K562 (cell line): ENCODE measurements at regions not wholly inside any gene's neighbourhood (a gene's known extent, or its start where the extent isn't known, plus 50 kb on each side); places are given as distances from the start of the nearest gene placed in this dataset.

Source experiments
- ATAC-seq: fragments of 200-7000 bp; cut with Tn5 transposase; 3 replicates; pipeline ENCODE4 v1.9.1; 2020; ENCODE audit warnings: moderate library complexity
- BruUV-seq: library from RNA; stranded (reverse); fragments of 400-500 nt; replicated peaks from 2 replicates; lab custom pipeline; 2021; lab: Mats Ljungman, UMichigan
- CTCF ChIA-PET: fragments of 300-600 bp; formaldehyde crosslinking; extraction: SDS; loops from one replicate; lab custom pipeline; 2021; ENCODE audit warnings: low intra/inter-chr PET ratio; lab: Yijun Ruan, JAX
- POLR2A ChIA-PET: fragments of 300-600, 350-650 bp; sonication (Branson Sonifier 250); formaldehyde crosslinking; extraction: SDS; loops from one replicate; lab custom pipeline; 2021; ENCODE audit warnings: antibody characterized with exemption, inconsistent platforms; lab: Yijun Ruan, JAX
- DNase-seq, 4 experiments: peaks; one replicate each; pipeline versions ENCODE4 v3.0.0 to v3.0.0-alpha.2; 2011 to 2018; ENCODE audit warnings: low spot score in 3 of 4, mixed read lengths in 3 of 4; ENCODE audit errors: extremely low read depth in 1 of 4
- FAIRE-seq: peaks from 2 replicates; lab custom pipeline; 2011; peaks lifted over from hg19 to GRCh38; lab: Jason Lieb, UNC
- H2AFZ ChIP-seq: 2 replicates; pipeline ENCODE4 v1.6.0; 2011; ENCODE audit warnings: low read depth, low read length, control low read depth, inconsistent platforms
- H3K27ac ChIP-seq: fragments of 200-600 bp; 3 replicates; pipeline ENCODE4 v1.8.0; 2011; ENCODE audit warnings: low read depth, mild to moderate bottlenecking, control low read depth, inconsistent platforms, low read length, moderate library complexity, mixed read lengths; ENCODE audit errors: extremely low read depth
- H3K27me3 ChIP-seq, 2 experiments: fragments of 300-600 bp in 1 of 2; 2 replicates in 1 of 2; 3 replicates in 1 of 2; pipeline versions ENCODE4 v1.6.0 to v1.8.0; 2011; ENCODE audit warnings: inconsistent platforms in 2 of 2, low read length in 2 of 2, mild to moderate bottlenecking in 1 of 2, mixed read lengths in 1 of 2, moderate library complexity in 1 of 2; ENCODE audit not compliant: control insufficient read depth in 2 of 2, insufficient read depth in 2 of 2
- H3K36me3 ChIP-seq: fragments of 300-600 bp; 3 replicates; pipeline ENCODE4 v1.8.0; 2011; ENCODE audit warnings: mild to moderate bottlenecking, low read length, inconsistent platforms; ENCODE audit not compliant: control insufficient read depth, insufficient read depth
- H3K4me1 ChIP-seq, 2 experiments: fragments of 200-600 bp in 1 of 2; replicated peaks in 1 of 2; 2 replicates in 1 of 2; 3 replicates in 1 of 2; pipeline versions ENCODE4 v1.5.1 to v1.8.0; 2011; ENCODE audit warnings: inconsistent platforms in 2 of 2, low read length in 2 of 2, mild to moderate bottlenecking in 1 of 2, mixed read lengths in 1 of 2, moderate library complexity in 1 of 2; ENCODE audit not compliant: control insufficient read depth in 2 of 2, insufficient read depth in 2 of 2
- H3K4me2 ChIP-seq: 2 replicates; pipeline ENCODE4 v1.6.1; 2011; ENCODE audit warnings: low read length, control low read depth, inconsistent platforms, mixed read lengths; ENCODE audit not compliant: insufficient read depth
- H3K4me3 ChIP-seq: fragments of 200-600 bp; sonication (generic), shearing (Covaris generic); 2 replicates; pipeline ENCODE4 v1.5.1; 2016; ENCODE audit warnings: control low read depth, inconsistent platforms
- H3K79me2 ChIP-seq: fragments of 200-600 bp; 3 replicates; pipeline ENCODE4 v1.8.0; 2011; ENCODE audit warnings: low read length, inconsistent platforms; ENCODE audit not compliant: control insufficient read depth, insufficient read depth
- H3K9ac ChIP-seq, 2 experiments: 2 replicates each; pipeline versions ENCODE4 v1.6.0 to v1.6.1; 2011; ENCODE audit warnings: low read depth in 2 of 2, low read length in 2 of 2, control low read depth in 1 of 2, inconsistent platforms in 1 of 2, mild to moderate bottlenecking in 1 of 2, mixed read lengths in 1 of 2; ENCODE audit not compliant: insufficient read depth in 1 of 2
- H3K9me1 ChIP-seq: one replicate; pipeline ENCODE4 v1.6.0; 2011; ENCODE audit warnings: inconsistent platforms, mild to moderate bottlenecking, low read length, moderate library complexity; ENCODE audit not compliant: control insufficient read depth, insufficient read depth
- H3K9me3 ChIP-seq: replicated peaks from 2 replicates; pipeline ENCODE4 v1.5.1; 2011; ENCODE audit warnings: low read depth, low read length, inconsistent platforms; ENCODE audit not compliant: control insufficient read depth, insufficient read depth
- H4K20me1 ChIP-seq: replicated peaks from 2 replicates; pipeline ENCODE4 v1.6.1; 2011; ENCODE audit warnings: low read length, inconsistent platforms, mixed read lengths; ENCODE audit not compliant: control insufficient read depth, insufficient read depth
- DPF2 ChIP-seq: fragments of 450-650 bp; IDR thresholded peaks from 2 replicates; pipeline ENCODE4 v1.6.1; 2016
- HNRNPLL ChIP-seq: fragments of 200-400 bp; formaldehyde crosslinking; IDR thresholded peaks from 2 replicates; pipeline ENCODE4 v1.6.1; 2017; ENCODE audit warnings: low read length, low read depth, mild to moderate bottlenecking; ENCODE audit not compliant: poor library complexity, severe bottlenecking
- MTA1 ChIP-seq: fragments of 450-650 bp; IDR thresholded peaks from 2 replicates; pipeline ENCODE4 v1.6.1; 2017; ENCODE audit warnings: borderline replicate concordance
- PHF20 ChIP-seq: fragments of 450-650 bp; IDR thresholded peaks from 2 replicates; pipeline ENCODE4 v1.6.1; 2018; ENCODE audit not compliant: partially characterized antibody
- SUPT5H ChIP-seq: fragments of 450-650 bp; IDR thresholded peaks from 2 replicates; pipeline ENCODE4 v1.6.1; 2016
- TEAD4 ChIP-seq, 2 experiments: sonication (generic) in 1 of 2; formaldehyde crosslinking in 1 of 2; IDR thresholded peaks; 2 replicates each; pipeline versions ENCODE4 v1.6.1 to v1.8.0; 2012 to 2022; ENCODE audit warnings: borderline replicate concordance in 1 of 2, inconsistent platforms in 1 of 2, low read length in 1 of 2, mild to moderate bottlenecking in 1 of 2, missing genetic modification reagents in 1 of 2
- U2AF1 ChIP-seq: fragments of 200-400 bp; formaldehyde crosslinking; optimal IDR thresholded peaks from 2 replicates; pipeline ENCODE3; 2017; ENCODE audit warnings: mild to moderate bottlenecking, low read depth, low read length, moderate library complexity
- ZNF232 ChIP-seq: sonication (generic); formaldehyde crosslinking; IDR thresholded peaks from 2 replicates; pipeline ENCODE4 v1.8.0; 2022; ENCODE audit warnings: mild to moderate bottlenecking, missing genetic modification reagents
- WGBS: fragments of 100-300 bp; shearing (Covaris generic); methylation state at CpG from one replicate; pipeline ENCODE4 v1.1.6; 2016; ENCODE audit warnings: low coverage, mixed read lengths; ENCODE audit not compliant: insufficient coverage; ENCODE audit errors: missing lambda C conversion rate; 5-methylcytosine and 5-hydroxymethylcytosine counted together
- in situ Hi-C: fragments of 300-500 bp; cut with MboI; formaldehyde crosslinking; loops from 4 replicates; pipeline ENCODE4 v1.15.0; 2018; ENCODE audit warnings: inconsistent platforms, mixed read lengths
- intact Hi-C: fragments of 100-400 bp; cut with micrococcal nuclease; formaldehyde crosslinking; loops from 2 replicates; pipeline ENCODE4 v1.14.2; 2022
- TF ChIP-seq, protein P1 (sequence below), 2 experiments: fragments of 450-650 bp; IDR thresholded peaks; 2 replicates each; pipeline ENCODE4 v1.6.1; 2018; ENCODE audit warnings: mild to moderate bottlenecking in 2 of 2, low read depth in 1 of 2; ENCODE audit not compliant: partially characterized antibody in 2 of 2
- TF ChIP-seq, protein P2 (sequence below): fragments of 450-650 bp; formaldehyde crosslinking; IDR thresholded peaks from 2 replicates; pipeline ENCODE4 v1.4.0; 2020; ENCODE audit warnings: mild to moderate bottlenecking, mixed read lengths
- TF ChIP-seq, protein P3 (sequence below): sonication (generic); formaldehyde crosslinking; IDR thresholded peaks from 2 replicates; pipeline ENCODE4 v1.8.1; 2023; ENCODE audit warnings: mild to moderate bottlenecking, missing genetic modification reagents, moderate library complexity
- TF ChIP-seq, protein P4 (sequence below): sonication (generic); formaldehyde crosslinking; IDR thresholded peaks from 2 replicates; pipeline ENCODE4 v1.8.0; 2023; ENCODE audit warnings: mild to moderate bottlenecking, missing genetic modification reagents

DNA sequence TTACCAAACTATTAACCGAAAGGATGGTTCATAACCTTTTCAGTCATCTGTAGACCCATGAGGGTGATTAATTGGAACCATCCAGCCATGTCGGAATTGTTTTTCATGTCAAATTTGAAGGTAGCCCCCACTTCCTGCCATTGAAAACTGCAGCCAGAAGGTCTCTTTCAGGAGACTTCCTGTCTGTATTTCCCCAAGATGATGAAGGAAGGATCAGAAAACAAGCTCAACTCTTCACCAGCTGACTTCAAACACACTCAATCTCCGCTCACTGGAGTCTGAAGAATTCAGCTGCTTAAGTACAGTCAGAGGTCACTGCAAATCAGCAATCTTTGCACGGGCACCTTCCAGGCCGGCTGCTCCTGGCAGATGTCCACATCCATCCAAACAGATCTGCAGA, 291.7 kb upstream of the NPVF start:
- no peak overlapping the region for H3K27ac ChIP-seq
- 2% methylated on average over 5 of the region's 5 CpGs for WGBS
- intact Hi-C loops, result no loop called here
- ATAC-seq (no peak), DNase-seq (no peak), FAIRE-seq (no peak)
- TF ChIP-seq MTA1 (no peak), TEAD4 (IDR thresholded peaks at IDR 0.05; ENCODE audit: low read length) (no peak), TEAD4 (CRISPR knock-in tag; IDR thresholded peaks at IDR 0.05; ENCODE audit: borderline replicate concordance) (no peak), DPF2 (no peak), HNRNPLL (no peak), SUPT5H (no peak), ZNF232 (CRISPR knock-in tag) (no peak), U2AF1 (no peak), PHF20 (no peak)
- TF ChIP-seq, protein P1, sequence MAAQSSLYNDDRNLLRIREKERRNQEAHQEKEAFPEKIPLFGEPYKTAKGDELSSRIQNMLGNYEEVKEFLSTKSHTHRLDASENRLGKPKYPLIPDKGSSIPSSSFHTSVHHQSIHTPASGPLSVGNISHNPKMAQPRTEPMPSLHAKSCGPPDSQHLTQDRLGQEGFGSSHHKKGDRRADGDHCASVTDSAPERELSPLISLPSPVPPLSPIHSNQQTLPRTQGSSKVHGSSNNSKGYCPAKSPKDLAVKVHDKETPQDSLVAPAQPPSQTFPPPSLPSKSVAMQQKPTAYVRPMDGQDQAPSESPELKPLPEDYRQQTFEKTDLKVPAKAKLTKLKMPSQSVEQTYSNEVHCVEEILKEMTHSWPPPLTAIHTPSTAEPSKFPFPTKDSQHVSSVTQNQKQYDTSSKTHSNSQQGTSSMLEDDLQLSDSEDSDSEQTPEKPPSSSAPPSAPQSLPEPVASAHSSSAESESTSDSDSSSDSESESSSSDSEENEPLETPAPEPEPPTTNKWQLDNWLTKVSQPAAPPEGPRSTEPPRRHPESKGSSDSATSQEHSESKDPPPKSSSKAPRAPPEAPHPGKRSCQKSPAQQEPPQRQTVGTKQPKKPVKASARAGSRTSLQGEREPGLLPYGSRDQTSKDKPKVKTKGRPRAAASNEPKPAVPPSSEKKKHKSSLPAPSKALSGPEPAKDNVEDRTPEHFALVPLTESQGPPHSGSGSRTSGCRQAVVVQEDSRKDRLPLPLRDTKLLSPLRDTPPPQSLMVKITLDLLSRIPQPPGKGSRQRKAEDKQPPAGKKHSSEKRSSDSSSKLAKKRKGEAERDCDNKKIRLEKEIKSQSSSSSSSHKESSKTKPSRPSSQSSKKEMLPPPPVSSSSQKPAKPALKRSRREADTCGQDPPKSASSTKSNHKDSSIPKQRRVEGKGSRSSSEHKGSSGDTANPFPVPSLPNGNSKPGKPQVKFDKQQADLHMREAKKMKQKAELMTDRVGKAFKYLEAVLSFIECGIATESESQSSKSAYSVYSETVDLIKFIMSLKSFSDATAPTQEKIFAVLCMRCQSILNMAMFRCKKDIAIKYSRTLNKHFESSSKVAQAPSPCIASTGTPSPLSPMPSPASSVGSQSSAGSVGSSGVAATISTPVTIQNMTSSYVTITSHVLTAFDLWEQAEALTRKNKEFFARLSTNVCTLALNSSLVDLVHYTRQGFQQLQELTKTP (IDR thresholded peaks at IDR 0.05; ENCODE audit: low read depth in 1 of 2, partially characterized antibody in 2 of 2), result no peak
- TF ChIP-seq, protein P2, sequence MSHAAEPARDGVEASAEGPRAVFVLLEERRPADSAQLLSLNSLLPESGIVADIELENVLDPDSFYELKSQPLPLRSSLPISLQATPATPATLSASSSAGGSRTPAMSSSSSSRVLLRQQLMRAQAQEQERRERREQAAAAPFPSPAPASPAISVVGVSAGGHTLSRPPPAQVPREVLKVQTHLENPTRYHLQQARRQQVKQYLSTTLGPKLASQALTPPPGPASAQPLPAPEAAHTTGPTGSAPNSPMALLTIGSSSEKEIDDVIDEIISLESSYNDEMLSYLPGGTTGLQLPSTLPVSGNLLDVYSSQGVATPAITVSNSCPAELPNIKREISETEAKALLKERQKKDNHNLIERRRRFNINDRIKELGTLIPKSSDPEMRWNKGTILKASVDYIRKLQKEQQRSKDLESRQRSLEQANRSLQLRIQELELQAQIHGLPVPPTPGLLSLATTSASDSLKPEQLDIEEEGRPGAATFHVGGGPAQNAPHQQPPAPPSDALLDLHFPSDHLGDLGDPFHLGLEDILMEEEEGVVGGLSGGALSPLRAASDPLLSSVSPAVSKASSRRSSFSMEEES (CRISPR knock-in tag), result no peak
- TF ChIP-seq, protein P3, sequence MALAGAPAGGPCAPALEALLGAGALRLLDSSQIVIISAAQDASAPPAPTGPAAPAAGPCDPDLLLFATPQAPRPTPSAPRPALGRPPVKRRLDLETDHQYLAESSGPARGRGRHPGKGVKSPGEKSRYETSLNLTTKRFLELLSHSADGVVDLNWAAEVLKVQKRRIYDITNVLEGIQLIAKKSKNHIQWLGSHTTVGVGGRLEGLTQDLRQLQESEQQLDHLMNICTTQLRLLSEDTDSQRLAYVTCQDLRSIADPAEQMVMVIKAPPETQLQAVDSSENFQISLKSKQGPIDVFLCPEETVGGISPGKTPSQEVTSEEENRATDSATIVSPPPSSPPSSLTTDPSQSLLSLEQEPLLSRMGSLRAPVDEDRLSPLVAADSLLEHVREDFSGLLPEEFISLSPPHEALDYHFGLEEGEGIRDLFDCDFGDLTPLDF (CRISPR knock-in tag), result no peak
- TF ChIP-seq, protein P4, sequence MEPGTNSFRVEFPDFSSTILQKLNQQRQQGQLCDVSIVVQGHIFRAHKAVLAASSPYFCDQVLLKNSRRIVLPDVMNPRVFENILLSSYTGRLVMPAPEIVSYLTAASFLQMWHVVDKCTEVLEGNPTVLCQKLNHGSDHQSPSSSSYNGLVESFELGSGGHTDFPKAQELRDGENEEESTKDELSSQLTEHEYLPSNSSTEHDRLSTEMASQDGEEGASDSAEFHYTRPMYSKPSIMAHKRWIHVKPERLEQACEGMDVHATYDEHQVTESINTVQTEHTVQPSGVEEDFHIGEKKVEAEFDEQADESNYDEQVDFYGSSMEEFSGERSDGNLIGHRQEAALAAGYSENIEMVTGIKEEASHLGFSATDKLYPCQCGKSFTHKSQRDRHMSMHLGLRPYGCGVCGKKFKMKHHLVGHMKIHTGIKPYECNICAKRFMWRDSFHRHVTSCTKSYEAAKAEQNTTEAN, result no peak
- peaks cover 6 to 31% of the 10 kb centered on the region in 2 experiments; a peak in 4 of 5 replicates for H3K27me3 ChIP-seq
- ChIA-PET CTCF (no interaction called here), POLR2A (no interaction called here)
- no peaks in the 10 kb centered on the region for H3K9me3 ChIP-seq
- H3K4me1 ChIP-seq, result peaks cover 0 to 4% of the 10 kb centered on the region in 2 experiments; a peak in 1 of 5 replicates
- H3K4me2 ChIP-seq, result no peak overlapping the region
- H3K9me1 ChIP-seq, result no peaks in the 10 kb centered on the region
- H3K79me2 ChIP-seq, result no peaks in the 10 kb centered on the region
- no peak overlapping the region for H3K4me3 ChIP-seq
- BruUV-seq, result no TSS peak
- H3K9ac ChIP-seq, result no peak overlapping the region
- no peaks in the 10 kb centered on the region for H4K20me1 ChIP-seq
- in situ Hi-C loops, result no loop called here
- H3K36me3 ChIP-seq, result no peaks in the 10 kb centered on the region
- no peak overlapping the region for H2AFZ ChIP-seq
